Glutamatergic neuron (in vitro differentiated cells): ENCODE measurements at regions not wholly inside any gene's neighbourhood (a gene's known extent, or its start where the extent isn't known, plus 50 kb on each side); places are given as distances from the start of the nearest gene placed in this dataset.

ENCODE experiments used
- DNase-seq: peaks from one replicate; pipeline ENCODE4 v3.0.0; 2022
- H3K27ac Mint-ChIP-seq: one replicate; pipeline ENCODE4 v1.8.0; 2020; ENCODE audit warnings: mild to moderate bottlenecking, mixed read lengths, inconsistent platforms; ENCODE audit not compliant: unreplicated experiment
- H3K27me3 Mint-ChIP-seq: one replicate; pipeline ENCODE4 v1.8.0; 2020; ENCODE audit warnings: mild to moderate bottlenecking, moderate library complexity, mixed read lengths, inconsistent platforms; ENCODE audit not compliant: unreplicated experiment
- H3K36me3 Mint-ChIP-seq: one replicate; pipeline ENCODE4 v1.8.0; 2020; ENCODE audit warnings: mild to moderate bottlenecking, mixed read lengths, inconsistent platforms; ENCODE audit not compliant: unreplicated experiment
- H3K4me1 Mint-ChIP-seq: one replicate; pipeline ENCODE4 v1.8.0; 2020; ENCODE audit warnings: mild to moderate bottlenecking, low read depth, mixed read lengths, inconsistent platforms; ENCODE audit not compliant: unreplicated experiment
- H3K4me3 Mint-ChIP-seq: one replicate; pipeline ENCODE4 v1.8.0; 2020; ENCODE audit warnings: mild to moderate bottlenecking, mixed read lengths, inconsistent platforms; ENCODE audit not compliant: unreplicated experiment
- H3K9me3 Mint-ChIP-seq: one replicate; pipeline ENCODE4 v1.8.0; 2020; ENCODE audit warnings: mild to moderate bottlenecking, moderate library complexity, mixed read lengths, inconsistent platforms; ENCODE audit not compliant: unreplicated experiment
- TF ChIP-seq, protein P1 (sequence below): fragments of 200-600 bp; sonication (generic); IDR thresholded peaks from one replicate; pipeline ENCODE4 v1.5.0; 2021; ENCODE audit not compliant: partially characterized antibody, unreplicated experiment

DNA sequence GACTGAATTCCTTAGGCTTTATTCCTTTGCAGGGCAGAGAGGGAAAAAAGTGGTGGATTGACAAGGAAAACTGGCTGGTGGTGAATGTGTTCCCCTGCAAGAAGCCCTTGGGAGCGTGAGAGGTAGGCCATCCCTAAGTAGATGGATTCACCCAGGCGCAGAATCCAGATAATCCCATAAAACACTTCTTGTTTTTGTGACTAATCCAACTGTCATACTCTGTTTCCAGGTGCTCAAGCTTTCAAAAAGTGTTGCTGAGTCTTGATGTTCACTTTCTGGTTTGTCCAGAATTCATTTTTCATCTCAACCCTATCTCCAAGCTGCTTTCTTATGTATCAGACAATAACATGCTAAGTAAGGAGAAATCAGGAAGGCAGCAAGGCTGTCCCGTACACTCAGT is 250.8 kb upstream of the HABP2 start:
- TF ChIP-seq, protein P1, sequence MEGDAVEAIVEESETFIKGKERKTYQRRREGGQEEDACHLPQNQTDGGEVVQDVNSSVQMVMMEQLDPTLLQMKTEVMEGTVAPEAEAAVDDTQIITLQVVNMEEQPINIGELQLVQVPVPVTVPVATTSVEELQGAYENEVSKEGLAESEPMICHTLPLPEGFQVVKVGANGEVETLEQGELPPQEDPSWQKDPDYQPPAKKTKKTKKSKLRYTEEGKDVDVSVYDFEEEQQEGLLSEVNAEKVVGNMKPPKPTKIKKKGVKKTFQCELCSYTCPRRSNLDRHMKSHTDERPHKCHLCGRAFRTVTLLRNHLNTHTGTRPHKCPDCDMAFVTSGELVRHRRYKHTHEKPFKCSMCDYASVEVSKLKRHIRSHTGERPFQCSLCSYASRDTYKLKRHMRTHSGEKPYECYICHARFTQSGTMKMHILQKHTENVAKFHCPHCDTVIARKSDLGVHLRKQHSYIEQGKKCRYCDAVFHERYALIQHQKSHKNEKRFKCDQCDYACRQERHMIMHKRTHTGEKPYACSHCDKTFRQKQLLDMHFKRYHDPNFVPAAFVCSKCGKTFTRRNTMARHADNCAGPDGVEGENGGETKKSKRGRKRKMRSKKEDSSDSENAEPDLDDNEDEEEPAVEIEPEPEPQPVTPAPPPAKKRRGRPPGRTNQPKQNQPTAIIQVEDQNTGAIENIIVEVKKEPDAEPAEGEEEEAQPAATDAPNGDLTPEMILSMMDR, result no peak
- H3K4me3 Mint-ChIP-seq, result no peak overlapping the region
- no peaks in the 10 kb centered on the region for H3K36me3 Mint-ChIP-seq
- no peaks in the 10 kb centered on the region for H3K27me3 Mint-ChIP-seq
- no peak overlapping the region for H3K27ac Mint-ChIP-seq
- DNase-seq, result no peak
- no peaks in the 10 kb centered on the region for H3K9me3 Mint-ChIP-seq
- H3K4me1 Mint-ChIP-seq, result no peaks in the 10 kb centered on the region

DNA sequence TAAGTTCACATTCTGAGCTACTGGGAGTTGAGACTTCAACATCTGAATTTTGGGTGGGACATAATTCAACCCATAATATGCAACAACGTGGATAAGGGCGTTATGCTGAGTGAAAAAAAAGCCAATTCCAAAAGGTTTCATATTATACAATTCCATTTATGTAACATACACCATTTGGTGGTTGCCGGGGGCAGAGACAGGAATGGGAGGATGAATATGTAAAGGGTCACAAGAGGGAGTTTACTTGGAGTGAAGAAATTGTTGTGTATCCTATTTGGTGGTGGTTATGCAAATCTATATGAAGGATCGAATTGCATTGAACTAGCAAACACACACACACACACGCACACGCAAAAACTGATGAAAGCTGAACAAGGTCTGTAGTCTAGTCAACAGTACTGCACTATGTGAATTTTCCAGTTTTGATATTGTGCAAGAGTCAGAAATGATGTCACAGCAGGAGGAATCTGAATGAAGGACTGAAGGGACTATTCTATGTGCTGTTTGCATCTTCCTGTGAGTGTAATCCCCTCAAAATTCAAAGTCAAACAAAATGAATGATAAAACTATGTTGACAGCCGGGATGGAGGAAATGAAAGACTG is 249.2 kb upstream of the HABP2 start:
- DNase-seq, result no peak
- Mint-ChIP-seq H3K9me3 (no peaks in the 10 kb centered on the region), H3K27ac (no peak overlapping the region), H3K4me1 (no peaks in the 10 kb centered on the region), H3K27me3 (no peaks in the 10 kb centered on the region), H3K36me3 (no peaks in the 10 kb centered on the region), H3K4me3 (no peak overlapping the region)
- TF ChIP-seq, protein P1, result no peak

DNA sequence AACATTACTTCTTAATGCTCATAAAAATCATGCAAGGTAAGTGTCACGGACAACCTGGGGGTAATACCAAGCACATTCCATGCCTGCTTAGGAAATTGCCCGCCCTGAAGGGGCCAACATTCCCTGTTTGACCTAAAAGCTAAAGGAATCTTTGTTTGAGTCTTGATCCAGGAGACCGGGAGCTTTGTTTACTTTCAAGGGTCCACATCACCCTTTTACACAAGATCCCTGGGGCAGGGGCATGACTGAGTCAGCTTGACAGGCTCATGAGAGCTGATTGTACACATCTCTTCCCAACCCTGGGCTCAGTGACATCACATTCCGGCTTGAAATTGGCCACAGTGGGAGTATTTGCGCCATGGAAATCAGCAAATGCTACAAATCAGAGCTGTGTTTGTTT is 248.1 kb upstream of the HABP2 start:
- DNase-seq, result no peak
- no peaks in the 10 kb centered on the region for H3K9me3 Mint-ChIP-seq
- no peak overlapping the region for H3K4me3 Mint-ChIP-seq
- H3K4me1 Mint-ChIP-seq, result no peaks in the 10 kb centered on the region
- TF ChIP-seq, protein P1, result no peak
- peaks cover 2% of the 10 kb centered on the region for H3K27me3 Mint-ChIP-seq
- H3K27ac Mint-ChIP-seq, result no peak overlapping the region
- no peaks in the 10 kb centered on the region for H3K36me3 Mint-ChIP-seq

DNA sequence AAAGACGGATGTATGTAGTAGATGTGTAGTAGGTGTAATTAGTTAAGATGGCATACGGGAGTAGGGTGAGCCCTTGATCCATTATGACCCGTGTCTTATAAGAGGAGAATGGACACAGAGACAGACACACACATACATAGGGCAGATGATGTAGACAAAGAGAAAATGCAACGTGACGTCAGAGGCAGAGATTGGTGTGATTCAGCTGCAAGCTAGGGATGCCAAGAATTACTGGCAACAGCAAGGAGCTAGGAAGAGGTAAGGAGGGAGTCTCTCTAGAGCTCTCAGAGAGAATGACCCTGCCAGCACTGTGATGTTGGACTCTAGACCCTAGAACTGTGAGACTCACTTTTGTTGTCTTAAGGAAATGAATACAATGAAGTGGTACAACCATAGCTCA is 247.0 kb upstream of the HABP2 start:
- Mint-ChIP-seq H3K36me3 (no peaks in the 10 kb centered on the region), H3K4me3 (no peak overlapping the region), H3K27ac (no peak overlapping the region), H3K9me3 (peaks cover 2% of the 10 kb centered on the region), H3K4me1 (no peaks in the 10 kb centered on the region), H3K27me3 (peaks cover 4% of the 10 kb centered on the region)
- TF ChIP-seq, protein P1, result no peak
- no peak for DNase-seq

DNA sequence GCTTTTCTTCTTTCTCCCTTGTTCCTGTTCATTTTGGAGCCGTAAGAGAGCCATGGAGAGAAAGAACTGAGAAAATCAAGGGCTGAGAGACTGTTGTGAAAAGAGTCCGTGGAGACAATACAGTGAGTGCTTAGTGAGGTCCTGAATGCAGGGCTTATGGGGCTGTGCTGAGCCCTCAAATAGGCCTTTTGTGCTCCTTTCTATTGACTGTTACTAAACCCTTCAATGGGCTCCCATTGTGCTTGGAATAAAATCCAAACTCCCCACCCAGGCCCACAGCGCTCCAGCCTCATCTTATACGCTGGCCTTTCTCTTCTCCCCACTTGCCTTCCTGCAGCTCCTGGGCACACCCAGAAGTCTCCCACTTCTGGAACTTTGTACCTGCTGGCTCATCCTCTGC is 243.1 kb upstream of the HABP2 start:
- H3K27me3 Mint-ChIP-seq, result peaks cover 4% of the 10 kb centered on the region
- H3K27ac Mint-ChIP-seq, result no peak overlapping the region
- no peaks in the 10 kb centered on the region for H3K36me3 Mint-ChIP-seq
- TF ChIP-seq, protein P1, result no peak
- no peak overlapping the region for H3K4me3 Mint-ChIP-seq
- H3K4me1 Mint-ChIP-seq, result no peaks in the 10 kb centered on the region
- peaks cover 2% of the 10 kb centered on the region for H3K9me3 Mint-ChIP-seq
- DNase-seq, result no peak
